HG03432 (cell line): ENCODE measurements at regions not wholly inside any gene's neighbourhood (a gene's known extent, or its start where the extent isn't known, plus 50 kb on each side); places are given as distances from the start of the nearest gene placed in this dataset.

Source experiments
- ATAC-seq: cut with Tn5 transposase; IDR thresholded peaks from one replicate; pipeline ENCODE4 v1.9.1; 2021; ENCODE audit warnings: mild to moderate bottlenecking, moderate library complexity; ENCODE audit not compliant: unreplicated experiment

- ATAC-seq, result no peak
Measured at GRCh38 chr2:118479020-118479419, 368.4 kb downstream of the EN1 start.

GRCh38 chr2:118477111-118477862 lies 370.2 kb downstream of the EN1 start:
- ATAC-seq, result no peak

GRCh38 chr2:118475622-118476205 lies 371.7 kb downstream of the EN1 start:
- no peak for ATAC-seq

GRCh38 chr2:118474541-118474920 lies 372.9 kb downstream of the EN1 start:
- ATAC-seq, result no peak

- ATAC-seq, result no peak
Measured at GRCh38 chr2:118473846-118474540, 373.5 kb downstream of the EN1 start.

- no peak for ATAC-seq
Measured at GRCh38 chr2:118473241-118473640, 374.2 kb downstream of the EN1 start.

GRCh38 chr2:118470297-118470696 lies 377.2 kb downstream of the EN1 start:
- ATAC-seq, result no peak

GRCh38 chr2:118469103-118469502 lies 378.3 kb downstream of the EN1 start:
- no peak for ATAC-seq

GRCh38 chr2:118464546-118465265 lies 376.4 kb downstream of the INSIG2 start:
- ATAC-seq, result no peak

GRCh38 chr2:118464046-118464445 lies 375.8 kb downstream of the INSIG2 start:
- no peak for ATAC-seq

GRCh38 chr2:118460425-118460824 lies 372.2 kb downstream of the INSIG2 start:
- no peak for ATAC-seq

- no peak for ATAC-seq
Measured at GRCh38 chr2:118459426-118459825, 371.2 kb downstream of the INSIG2 start.

GRCh38 chr2:118457951-118458350 lies 369.7 kb downstream of the INSIG2 start:
- no peak for ATAC-seq

- ATAC-seq, result no peak
Measured at GRCh38 chr2:118449401-118449800, 361.1 kb downstream of the INSIG2 start.

GRCh38 chr2:118443596-118443995 lies 355.3 kb downstream of the INSIG2 start:
- no peak for ATAC-seq

GRCh38 chr2:118442996-118443553 lies 354.8 kb downstream of the INSIG2 start:
- no peak for ATAC-seq

GRCh38 chr2:118442046-118442445 lies 353.8 kb downstream of the INSIG2 start:
- no peak for ATAC-seq

- no peak for ATAC-seq
Measured at GRCh38 chr2:118440404-118441098, 352.3 kb downstream of the INSIG2 start.

- ATAC-seq, result no peak
Measured at GRCh38 chr2:118437501-118437900, 349.2 kb downstream of the INSIG2 start.

GRCh38 chr2:118431997-118432396 lies 343.7 kb downstream of the INSIG2 start:
- ATAC-seq, result no peak

- no peak for ATAC-seq
Measured at GRCh38 chr2:118431586-118431985, 343.3 kb downstream of the INSIG2 start.
